B cell (primary cell): ENCODE measurements at regions not wholly inside any gene's neighbourhood (a gene's known extent, or its start where the extent isn't known, plus 50 kb on each side); places are given as distances from the start of the nearest gene placed in this dataset.

Source experiments
- ATAC-seq: fragments of 200-7000 bp; cut with Tn5 transposase; one replicate; pipeline ENCODE4 v1.10.0; 2021; ENCODE audit warnings: low read depth, mild to moderate bottlenecking, moderate number of reproducible peaks, moderate library complexity
- CTCF ChIA-PET: fragments of 350-600 bp; sonication (Branson Sonifier 250); formaldehyde crosslinking; loops from one replicate; lab custom pipeline; 2021; ENCODE audit warnings: antibody characterized with exemption, inconsistent platforms; lab: Charles Lee
- POLR2A ChIA-PET: fragments of 350-600 bp; sonication (Branson Sonifier 250); formaldehyde crosslinking; loops from one replicate; lab custom pipeline; 2021; ENCODE audit warnings: antibody characterized with exemption; lab: Charles Lee
- DNase-seq: peaks from one replicate; pipeline ENCODE4 v3.0.0; 2013
- H2AFZ ChIP-seq: 2 replicates; pipeline ENCODE4 v1.6.1; 2012; ENCODE audit warnings: mild to moderate bottlenecking, low read depth, low read length; ENCODE audit not compliant: insufficient read depth, poor library complexity, severe bottlenecking
- H3K27ac ChIP-seq, 2 donors: 1 replicate in 1 of 2; 2 replicates in 1 of 2; pipeline ENCODE4 v1.5.1; 2012 to 2013; ENCODE audit warnings: low read length in 2 of 2, mild to moderate bottlenecking in 2 of 2, moderate library complexity in 1 of 2
- H3K27me3 ChIP-seq, 4 experiments: fragments of 200-600 bp in 1 of 4; sonication (generic) in 1 of 4; replicated peaks in 1 of 4; 1 replicate in 2 of 4; 2 replicates in 2 of 4; pipeline versions ENCODE4 v1.6.1 to v1.7.0; 2013 to 2016; ENCODE audit warnings: low read length in 3 of 4, mild to moderate bottlenecking in 2 of 4, mixed read lengths in 1 of 4, moderate library complexity in 1 of 4; ENCODE audit not compliant: insufficient read depth in 4 of 4, control insufficient read depth in 3 of 4; ENCODE audit errors: control extremely low read depth in 1 of 4
- H3K36me3 ChIP-seq, 2 experiments: replicated peaks in 1 of 2; 1 replicate in 1 of 2; 2 replicates in 1 of 2; pipeline versions ENCODE4 v1.6.1 to v1.7.1; 2013; ENCODE audit warnings: low read length in 1 of 2; ENCODE audit not compliant: insufficient read depth in 2 of 2, control insufficient read depth in 1 of 2; ENCODE audit errors: control extremely low read depth in 1 of 2, extremely low read depth in 1 of 2
- H3K4me1 ChIP-seq, 2 donors: fragments of 200-600 bp in 1 of 2; sonication (generic) in 1 of 2; 1 replicate in 1 of 2; 2 replicates in 1 of 2; pipeline versions ENCODE4 v1.5.1 to v1.6.1; 2013 to 2017; ENCODE audit warnings: low read length in 2 of 2; ENCODE audit not compliant: control insufficient read depth in 2 of 2, insufficient read depth in 2 of 2
- H3K4me2 ChIP-seq: replicated peaks from 2 replicates; pipeline ENCODE3; 2012; ENCODE audit warnings: mild to moderate bottlenecking, low read depth, low read length; ENCODE audit not compliant: poor library complexity, severe bottlenecking
- H3K4me3 ChIP-seq, 5 experiments: fragments of 200-600 bp in 1 of 5; sonication (generic) in 1 of 5; 1 replicate in 3 of 5; 2 replicates in 2 of 5; pipeline versions ENCODE4 v1.5.1 to v1.7.0; 2011 to 2016; ENCODE audit warnings: low read length in 4 of 5, mild to moderate bottlenecking in 4 of 5, low read depth in 2 of 5, control low read depth in 1 of 5, moderate library complexity in 1 of 5; ENCODE audit not compliant: insufficient read depth in 1 of 5; ENCODE audit errors: control extremely low read depth in 1 of 5, extremely low read depth in 1 of 5
- H3K79me2 ChIP-seq: fragments of 200-600 bp; sonication (generic); one replicate; pipeline ENCODE4 v1.6.0; 2016; ENCODE audit warnings: low read length; ENCODE audit not compliant: control insufficient read depth, insufficient read depth
- H3K9ac ChIP-seq: fragments of 200-600 bp; sonication (generic); 2 replicates; pipeline ENCODE4 v1.6.1; 2017; ENCODE audit warnings: mild to moderate bottlenecking, low read length, moderate library complexity
- H3K9me3 ChIP-seq, 3 donors: one replicate each; pipeline versions ENCODE4 v1.6.1 to v1.7.1; 2013; ENCODE audit warnings: low read length in 2 of 3; ENCODE audit not compliant: control insufficient read depth in 2 of 3, insufficient read depth in 1 of 3; ENCODE audit errors: control extremely low read depth in 1 of 3
- H4K20me1 ChIP-seq: 2 replicates; pipeline ENCODE4 v1.6.0; 2012; ENCODE audit warnings: mild to moderate bottlenecking, low read length; ENCODE audit not compliant: insufficient read depth, control insufficient read depth, poor library complexity, severe bottlenecking
- H3K27ac Mint-ChIP-seq: one replicate; pipeline ENCODE4 v1.8.0; 2021; ENCODE audit warnings: mixed read lengths
- H3K27me3 Mint-ChIP-seq: one replicate; pipeline ENCODE4 v1.8.0; 2021; ENCODE audit warnings: mixed read lengths
- H3K4me1 Mint-ChIP-seq: one replicate; pipeline ENCODE4 v1.8.0; 2021; ENCODE audit warnings: mixed read lengths
- H3K4me3 Mint-ChIP-seq: one replicate; pipeline ENCODE4 v1.8.0; 2021; ENCODE audit warnings: mixed read lengths
- H3K9me3 Mint-ChIP-seq: one replicate; pipeline ENCODE4 v1.8.0; 2022; ENCODE audit warnings: mixed read lengths; ENCODE audit not compliant: insufficient read depth
- CTCF ChIP-seq: fragments of 200-600 bp; IDR thresholded peaks from one replicate; pipeline ENCODE4 v1.8.0; 2022; ENCODE audit warnings: antibody characterized with exemption, mild to moderate bottlenecking
- EZH2 ChIP-seq: IDR thresholded peaks from 2 replicates; pipeline ENCODE4 v1.6.1; 2012; ENCODE audit warnings: borderline replicate concordance, low read depth, mild to moderate bottlenecking, moderate library complexity, low read length; ENCODE audit not compliant: insufficient read depth, poor library complexity, severe bottlenecking
- WGBS: methylation state at CpG from one replicate; pipeline ENCODE4 v1.1.5; 2013; ENCODE audit warnings: missing lambda C conversion rate; ENCODE audit not compliant: insufficient coverage; 5-methylcytosine and 5-hydroxymethylcytosine counted together
- intact Hi-C: fragments of 100-400 bp; cut with micrococcal nuclease; formaldehyde crosslinking; loops from one replicate; pipeline ENCODE4 v1.10.0; 2022

- intact Hi-C loops, result no loop called here
- H3K27ac ChIP-seq, result no peak overlapping the region
- peaks cover 0 to 7% (median 0%) of the 10 kb centered on the region in 4 experiments for H3K27me3 ChIP-seq
- H3K4me3 Mint-ChIP-seq, result peak overlapping the region; percentile 24
- ChIA-PET CTCF (no interaction called here), POLR2A (no interaction called here)
- no peak overlapping the region for H3K4me3 ChIP-seq
- H3K9me3 Mint-ChIP-seq, result no peaks in the 10 kb centered on the region
- TF ChIP-seq CTCF (no peak), EZH2 (no peak)
- no peaks in the 10 kb centered on the region for H3K79me2 ChIP-seq
- peak overlapping the region; percentile 70 for H3K4me2 ChIP-seq
- peaks cover 3 to 5% of the 10 kb centered on the region in 2 donors for H3K4me1 ChIP-seq
- no peak overlapping the region for H3K9ac ChIP-seq
- H4K20me1 ChIP-seq, result no peaks in the 10 kb centered on the region
- peak overlapping the region; percentile 90 for H2AFZ ChIP-seq
- H3K9me3 ChIP-seq, result no peaks in the 10 kb centered on the region
- ATAC-seq (no peak), DNase-seq (no peak)
- H3K27me3 Mint-ChIP-seq, result peaks cover 25% of the 10 kb centered on the region
- WGBS, result 100% methylated on average over 1 of the region's 3 CpGs
- no peak overlapping the region for H3K27ac Mint-ChIP-seq
- no peaks in the 10 kb centered on the region for H3K36me3 ChIP-seq
- peaks cover 17% of the 10 kb centered on the region for H3K4me1 Mint-ChIP-seq
These were observed 234.8 kb upstream of the TMEM161B start for GRCh38 chr5:88503406-88503805.

GRCh38 chr5:88503041-88503345 is 234.3 kb upstream of the TMEM161B start:
- H3K79me2 ChIP-seq, result no peaks in the 10 kb centered on the region
- peak overlapping the region in 1 of 2 donors; percentile 64 for H3K27ac ChIP-seq
- no peaks in the 10 kb centered on the region for H3K36me3 ChIP-seq
- peaks cover 0 to 8% (median 0%) of the 10 kb centered on the region in 4 experiments for H3K27me3 ChIP-seq
- H3K9me3 ChIP-seq, result no peaks in the 10 kb centered on the region
- peaks cover 3 to 5% of the 10 kb centered on the region in 2 donors for H3K4me1 ChIP-seq
- Mint-ChIP-seq H3K27me3 (peaks cover 25% of the 10 kb centered on the region), H3K27ac (peak overlapping the region; percentile 66), H3K9me3 (no peaks in the 10 kb centered on the region), H3K4me1 (peaks cover 17% of the 10 kb centered on the region), H3K4me3 (peak overlapping the region; percentile 93)
- ATAC-seq (no peak), DNase-seq (no peak)
- H2AFZ ChIP-seq, result peak overlapping the region; percentile 90
- ChIA-PET POLR2A (no interaction called here), CTCF (no interaction called here)
- intact Hi-C loops, result no loop called here
- peak overlapping the region; percentile 77 for H3K9ac ChIP-seq
- H3K4me3 ChIP-seq, result peak overlapping the region; percentile 45 to 78 (median 71)
- H3K4me2 ChIP-seq, result peak overlapping the region; percentile 70
- TF ChIP-seq EZH2 (no peak), CTCF (no peak)
- 10% methylated on average over 2 of the region's 2 CpGs for WGBS
- no peaks in the 10 kb centered on the region for H4K20me1 ChIP-seq
